SK-MEL-5 (cell line): ENCODE measurements at regions not wholly inside any gene's neighbourhood (a gene's known extent, or its start where the extent isn't known, plus 50 kb on each side); places are given as distances from the start of the nearest gene placed in this dataset.

Source experiments
- DNase-seq: peaks from one replicate; pipeline ENCODE4 v3.0.0-alpha.2; 2016; ENCODE audit warnings: low read depth, low spot score
- in situ Hi-C: cut with HindIII; loops from 2 replicates; pipeline ENCODE4 v1.10.0; 2016; ENCODE audit warnings: low sequenced_read_pairs, high pct_unique_total_duplicates, low pct_unique_long_range_greater_than_20kb

DNA sequence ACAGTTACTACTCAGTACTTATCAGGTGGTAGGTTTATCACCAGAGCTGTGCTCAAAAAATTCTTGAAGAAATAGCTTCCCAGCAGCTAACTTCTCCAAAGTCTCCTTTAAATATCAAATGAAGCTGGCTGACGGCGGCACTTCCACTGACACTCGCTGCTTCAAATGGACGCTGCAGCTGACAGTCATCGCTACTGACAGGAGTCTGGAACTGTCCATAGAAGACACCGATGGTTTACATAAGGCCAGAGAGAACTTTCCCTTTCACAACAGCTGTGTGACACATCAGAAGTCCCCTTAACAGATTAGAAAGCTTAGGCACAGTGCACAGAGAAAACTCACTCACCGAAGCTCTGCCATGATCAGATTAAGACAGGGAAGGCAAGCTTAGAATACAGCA is 270.2 kb downstream of the SHOX2 start:
- no peak for DNase-seq
- in situ Hi-C loops = no loop called here

- no peak for DNase-seq
- in situ Hi-C loops = no loop called here
These were observed 273.6 kb downstream of the SHOX2 start for GRCh38 chr3:157832588-157832987.

- no peak for DNase-seq
These were observed 275.5 kb downstream of the SHOX2 start for GRCh38 chr3:157830556-157831236.

DNA sequence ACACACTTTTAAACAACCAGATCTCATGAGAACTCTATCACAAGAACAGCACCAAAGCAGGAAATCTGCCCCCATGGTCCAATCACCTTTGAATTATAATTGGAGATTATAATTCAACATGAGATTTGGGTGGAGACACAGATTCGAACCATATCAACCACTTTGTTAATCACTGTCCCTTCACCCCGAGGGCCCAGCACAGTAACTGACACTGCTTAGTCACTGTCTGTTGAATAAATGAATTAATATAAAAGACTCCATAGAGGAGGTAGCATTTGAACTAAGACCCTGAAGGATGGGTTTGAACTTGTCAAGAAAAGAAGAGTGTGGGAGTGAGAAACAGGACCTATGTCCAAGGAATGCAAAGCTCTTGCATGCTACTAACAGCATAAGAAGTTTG is 276.4 kb downstream of the SHOX2 start:
- no peak for DNase-seq
- in situ Hi-C loops = no loop called here

More at GRCh38 chr3:157830556-157831236, 275.5 kb downstream of the SHOX2 start:
- in situ Hi-C loops = no loop called here

GRCh38 chr3:157824281-157824680 is 281.9 kb downstream of the SHOX2 start:
- in situ Hi-C loops = no loop called here
- DNase-seq = no peak

- in situ Hi-C loops = no loop called here
- no peak for DNase-seq
These were observed 283.2 kb downstream of the SHOX2 start for GRCh38 chr3:157823050-157823449.

DNA sequence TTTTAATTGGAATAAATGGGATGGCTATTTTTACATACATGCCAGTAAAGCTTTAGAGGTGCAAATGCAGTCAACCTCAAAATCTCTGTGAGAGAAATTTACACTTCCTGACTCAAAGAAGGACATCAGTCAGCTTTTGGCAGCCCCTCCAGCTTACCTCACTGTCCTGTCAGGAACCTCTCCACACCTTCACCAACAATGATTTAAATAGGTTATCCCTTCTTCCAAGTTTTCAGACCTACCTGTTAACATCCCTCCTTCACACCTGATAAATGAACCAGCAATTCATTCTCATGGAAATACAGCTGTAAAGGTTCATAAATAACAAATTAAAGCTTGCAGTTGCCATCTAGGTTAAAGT is 286.1 kb downstream of the SHOX2 start:
- in situ Hi-C loops = no loop called here
- DNase-seq = no peak

DNA sequence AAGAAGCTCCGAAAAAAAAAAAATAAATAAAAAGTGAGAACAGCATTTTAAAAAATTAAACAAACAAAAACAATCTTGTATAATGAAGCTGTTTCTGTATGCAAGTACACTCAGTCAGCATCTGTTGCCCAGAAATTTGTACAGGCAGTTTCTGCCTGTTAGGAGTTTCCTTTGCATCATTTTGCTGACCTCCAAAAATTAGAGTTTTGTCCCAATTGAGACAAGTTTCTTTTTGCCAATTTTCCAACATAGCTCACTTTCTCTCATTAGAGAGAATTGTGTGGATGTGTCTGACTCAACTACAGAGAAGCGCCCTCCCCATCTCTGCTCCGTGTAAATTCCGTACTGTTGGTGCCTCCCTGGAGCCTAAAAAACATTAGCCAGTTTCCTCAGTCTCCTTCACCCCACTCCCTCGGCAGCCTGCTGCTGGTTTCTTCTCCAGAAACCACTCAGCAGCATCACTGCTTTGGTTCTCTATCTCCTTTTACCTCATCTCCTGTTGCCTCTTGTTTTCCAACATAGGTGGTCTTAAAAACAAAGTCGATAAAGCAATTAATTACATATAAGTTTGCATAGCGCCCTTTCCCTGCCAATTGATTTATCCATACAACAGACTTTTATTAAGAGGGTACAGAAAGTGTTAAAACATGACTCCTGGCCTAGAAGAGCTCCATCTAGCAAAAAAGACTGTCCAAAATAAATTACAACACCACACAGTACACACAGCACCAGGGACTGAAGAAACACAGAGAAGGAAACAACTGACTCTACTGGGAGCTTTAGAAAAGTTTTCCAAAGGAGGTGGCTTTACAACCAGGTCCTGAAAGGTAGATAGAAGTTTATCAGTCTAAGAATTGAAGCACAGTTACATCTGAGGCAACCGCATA is 286.7 kb downstream of the SHOX2 start:
- in situ Hi-C loops = no loop called here
- no peak for DNase-seq

DNA sequence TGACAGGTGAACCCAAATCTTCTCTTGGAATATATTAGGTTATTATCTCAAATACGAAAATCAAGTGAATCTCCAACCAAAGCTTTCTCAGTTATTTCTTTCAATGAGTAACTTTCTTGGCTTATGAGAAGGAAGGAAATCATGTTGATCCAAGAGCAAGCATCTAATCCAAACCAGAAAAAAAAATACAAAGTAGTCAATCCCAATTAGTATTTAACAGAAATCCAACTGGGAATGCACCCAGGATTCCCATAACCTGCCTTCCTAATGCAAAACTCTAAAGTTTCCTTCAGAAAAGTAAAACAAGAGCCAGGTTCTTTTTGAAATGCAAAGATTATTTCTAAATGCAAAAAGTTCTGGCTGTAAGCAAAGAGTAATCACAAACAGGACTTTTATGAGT is 289.3 kb downstream of the SHOX2 start:
- in situ Hi-C loops = no loop called here
- DNase-seq = no peak

GRCh38 chr3:157816296-157816695 is 289.9 kb downstream of the SHOX2 start:
- in situ Hi-C loops = no loop called here

DNA sequence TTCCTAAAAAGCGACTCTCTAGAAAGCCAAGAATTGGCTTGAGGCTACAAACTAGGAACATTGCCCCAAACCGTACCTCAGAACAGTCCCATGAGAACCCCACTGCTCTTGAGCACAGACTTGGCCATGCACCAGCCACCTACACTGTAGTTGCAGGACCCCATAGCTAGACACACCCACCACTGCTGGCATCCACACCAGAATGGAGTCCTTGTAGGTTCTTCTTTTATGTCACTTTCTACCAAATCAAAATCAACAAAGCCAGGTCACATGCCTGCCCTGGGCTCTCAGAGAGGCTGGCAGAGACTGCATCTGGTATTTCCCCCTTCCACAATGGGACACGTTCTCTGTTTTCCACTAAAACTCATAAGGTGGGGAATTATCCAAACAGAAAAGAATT is 290.5 kb downstream of the SHOX2 start:
- no peak for DNase-seq
- in situ Hi-C loops = no loop called here

More at GRCh38 chr3:157816296-157816695, 289.9 kb downstream of the SHOX2 start:
- DNase-seq = no peak

- DNase-seq = no peak
- in situ Hi-C loops = no loop called here
These were observed 295.1 kb downstream of the SHOX2 start for GRCh38 chr3:157810924-157811718.

DNA sequence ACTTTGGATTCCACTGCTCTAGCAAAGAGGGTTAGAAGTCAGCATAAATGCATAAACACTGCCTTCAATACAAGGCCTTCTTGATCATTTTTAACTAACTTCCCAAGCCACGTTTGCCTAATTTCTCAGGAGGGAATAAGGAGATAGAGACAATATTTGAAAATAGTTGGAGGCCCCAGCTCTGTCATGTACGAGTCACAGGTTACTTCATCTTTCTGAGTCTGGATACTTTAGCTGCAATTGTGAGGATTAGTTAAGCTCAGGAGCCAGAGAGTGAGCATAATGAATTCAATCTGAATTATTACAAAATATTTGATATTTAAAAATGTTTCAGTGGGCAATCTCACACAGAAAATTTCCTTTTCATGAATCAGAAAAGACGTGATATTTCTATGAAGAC is 298.9 kb downstream of the SHOX2 start:
- in situ Hi-C loops = no loop called here
- no peak for DNase-seq

GRCh38 chr3:157805538-157805937 is 300.7 kb downstream of the SHOX2 start:
- in situ Hi-C loops = no loop called here
- DNase-seq = no peak

DNA sequence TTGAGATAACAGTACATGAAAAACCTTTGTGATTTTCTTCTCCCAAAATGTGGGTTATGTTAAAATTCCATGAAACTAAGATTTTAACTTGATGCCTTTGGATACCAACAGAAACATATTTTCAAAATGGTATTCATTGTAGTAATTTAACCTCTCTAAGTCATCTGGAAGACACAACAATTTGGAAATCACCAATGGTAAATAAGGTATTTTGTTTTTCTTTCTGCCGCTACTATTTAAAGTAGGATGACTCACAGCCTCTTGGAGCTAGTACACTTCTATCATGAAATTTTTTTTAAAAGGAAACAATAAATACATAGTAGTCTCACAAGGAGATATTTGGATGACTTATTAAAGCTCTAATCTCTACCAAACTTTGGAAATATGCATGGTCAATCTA is 291.6 kb upstream of the VEPH1 start:
- no peak for DNase-seq
- in situ Hi-C loops = no loop called here

GRCh38 chr3:157793745-157794144 is 290.5 kb upstream of the VEPH1 start:
- DNase-seq = no peak
- in situ Hi-C loops = no loop called here

DNA sequence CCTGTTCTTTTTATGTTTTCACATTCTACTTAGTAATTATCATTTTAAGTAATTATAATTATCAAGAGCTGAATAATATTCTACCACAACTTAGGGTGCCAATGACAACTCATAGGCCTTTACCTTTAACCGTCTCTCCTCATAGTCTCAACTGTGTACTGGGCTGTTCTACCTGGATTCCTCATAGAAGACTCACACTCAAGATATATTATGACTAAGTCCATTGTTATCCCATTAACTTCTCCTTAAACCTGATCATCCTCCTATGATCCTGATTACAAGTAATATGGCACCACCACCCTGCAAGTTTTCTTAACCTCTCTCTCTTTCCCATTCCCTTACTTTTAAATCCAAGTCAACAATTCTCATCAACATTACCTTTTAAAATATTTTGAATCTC is 285.9 kb upstream of the VEPH1 start:
- in situ Hi-C loops = no loop called here
- DNase-seq = no peak

DNA sequence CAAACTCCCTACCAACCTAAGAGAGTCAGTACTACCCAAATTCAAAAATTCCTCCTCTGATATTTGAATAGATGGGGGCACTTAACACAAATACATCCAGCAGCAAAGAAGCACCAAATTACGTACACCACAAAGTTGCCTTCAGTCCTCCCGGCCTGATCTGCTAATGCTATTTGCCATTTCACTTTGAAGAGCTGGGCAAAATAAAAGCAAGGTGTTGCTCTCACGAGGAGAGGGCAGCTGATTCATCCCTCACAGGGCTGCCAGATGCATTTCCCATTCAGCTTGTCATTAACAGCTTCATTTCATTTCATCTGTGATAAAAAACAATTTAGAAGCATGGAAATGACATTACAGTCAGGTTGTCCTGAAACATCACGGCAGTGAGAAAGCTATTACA is 283.4 kb upstream of the VEPH1 start:
- no peak for DNase-seq
- in situ Hi-C loops = no loop called here
